Ishikawa (cell line): ENCODE measurements at regions not wholly inside any gene's neighbourhood (a gene's known extent, or its start where the extent isn't known, plus 50 kb on each side); places are given as distances from the start of the nearest gene placed in this dataset.

Experiments used
- CEBPB ChIP-seq: IDR thresholded peaks from 2 replicates; pipeline ENCODE4 v1.6.1; 2012
- CREB1 ChIP-seq: IDR thresholded peaks from 2 replicates; pipeline ENCODE4 v1.6.1; 2012; ENCODE audit warnings: low read depth
- EGR1 ChIP-seq: IDR thresholded peaks from 2 replicates; pipeline ENCODE4 v1.6.1; 2012
- EP300 ChIP-seq: IDR thresholded peaks from 2 replicates; pipeline ENCODE4 v1.6.1; 2012; ENCODE audit warnings: borderline replicate concordance
- FOXM1 ChIP-seq: IDR thresholded peaks from 2 replicates; pipeline ENCODE4 v1.6.1; 2012; ENCODE audit warnings: low read depth, borderline replicate concordance
- MAX ChIP-seq: IDR thresholded peaks from 2 replicates; pipeline ENCODE4 v1.6.1; 2012
- NFIC ChIP-seq: IDR thresholded peaks from 2 replicates; pipeline ENCODE4 v1.6.1; 2012
- RAD21 ChIP-seq: IDR thresholded peaks from 2 replicates; pipeline ENCODE4 v1.6.1; 2012; ENCODE audit warnings: low read depth
- REST ChIP-seq: IDR thresholded peaks from 2 replicates; pipeline ENCODE4 v1.6.1; 2012; ENCODE audit warnings: low read depth, mild to moderate bottlenecking
- TAF1 ChIP-seq: IDR thresholded peaks from 2 replicates; pipeline ENCODE4 v1.6.1; 2012; ENCODE audit warnings: low read depth, mild to moderate bottlenecking
- TCF12 ChIP-seq: IDR thresholded peaks from 2 replicates; pipeline ENCODE4 v1.6.1; 2012; ENCODE audit warnings: low read depth
- TEAD4 ChIP-seq: IDR thresholded peaks from 2 replicates; pipeline ENCODE4 v1.6.1; 2012
- YY1 ChIP-seq: IDR thresholded peaks from 2 replicates; pipeline ENCODE4 v1.6.1; 2012; ENCODE audit warnings: low read depth
- ZBTB7A ChIP-seq: IDR thresholded peaks from 2 replicates; pipeline ENCODE4 v1.6.1; 2012; ENCODE audit warnings: low read depth

GRCh38 chr10:121079226-121079625, 228.1 kb downstream of the WDR11 start:
- no peak for TF ChIP-seq MAX
- no peak for TF ChIP-seq YY1
- TF ChIP-seq CREB1, result no peak
- no peak for TF ChIP-seq EGR1
- TF ChIP-seq EP300, result no peak
- TF ChIP-seq CEBPB, result no peak
- no peak for TF ChIP-seq REST
- TF ChIP-seq ZBTB7A, result no peak
- no peak for TF ChIP-seq TAF1
- no peak for TF ChIP-seq NFIC
- no peak for TF ChIP-seq RAD21
- TF ChIP-seq TEAD4, result no peak
- TF ChIP-seq FOXM1, result no peak
- TF ChIP-seq TCF12, result no peak
